IMR-90 (cell line): ENCODE measurements at regions not wholly inside any gene's neighbourhood (a gene's known extent, or its start where the extent isn't known, plus 50 kb on each side); places are given as distances from the start of the nearest gene placed in this dataset.

Source experiments
- ATAC-seq: fragments of 200-7000 bp; cut with Tn5 transposase; 2 replicates; pipeline ENCODE4 v1.9.1; 2020; ENCODE audit warnings: low read depth, mild to moderate bottlenecking, moderate library complexity
- BruUV-seq: library from RNA; stranded (reverse); fragments of 400-500 nt; replicated peaks from 2 replicates; lab custom pipeline; 2021; lab: Mats Ljungman, UMichigan
- CTCF ChIA-PET: fragments of 300-600 bp; formaldehyde crosslinking; extraction: SDS; loops from one replicate; lab custom pipeline; 2021; ENCODE audit warnings: antibody characterized with exemption; lab: Yijun Ruan, JAX
- POLR2A ChIA-PET: fragments of 300-600 bp; sonication (Branson Sonifier 250); formaldehyde crosslinking; loops from one replicate; lab custom pipeline; 2022; ENCODE audit warnings: antibody characterized with exemption; ENCODE audit not compliant: unreplicated experiment; lab: Charles Lee
- DNase-seq: peaks from one replicate; pipeline ENCODE4 v3.0.0; 2013
- H2AFZ ChIP-seq: replicated peaks from 2 replicates; pipeline ENCODE3; 2013; ENCODE audit warnings: low read length, mild to moderate bottlenecking; ENCODE audit not compliant: poor library complexity
- H2AK5ac ChIP-seq: 2 replicates; pipeline ENCODE4 v1.6.1; 2013; ENCODE audit warnings: low read depth, low read length, inconsistent platforms
- H2AK9ac ChIP-seq: replicated peaks from 2 replicates; pipeline ENCODE3; 2013; ENCODE audit warnings: mild to moderate bottlenecking, low read depth, low read length, moderate library complexity; ENCODE audit not compliant: poor library complexity
- H2BK120ac ChIP-seq: 2 replicates; pipeline ENCODE4 v1.6.1; 2013; ENCODE audit warnings: low read depth, low read length, inconsistent platforms
- H2BK15ac ChIP-seq: 3 replicates; pipeline ENCODE4 v1.6.1; 2013; ENCODE audit warnings: low read depth, low read length, inconsistent platforms
- H2BK20ac ChIP-seq: 2 replicates; pipeline ENCODE4 v1.6.1; 2013; ENCODE audit warnings: low read depth, mild to moderate bottlenecking, inconsistent platforms, low read length, moderate library complexity
- H2BK5ac ChIP-seq: 2 replicates; pipeline ENCODE4 v1.6.1; 2013; ENCODE audit warnings: mild to moderate bottlenecking, low read depth, low read length, inconsistent platforms; ENCODE audit not compliant: poor library complexity, severe bottlenecking
- H3K14ac ChIP-seq: replicated peaks from 2 replicates; pipeline ENCODE4 v1.6.1; 2013; ENCODE audit warnings: low read depth, low read length, inconsistent platforms
- H3K18ac ChIP-seq: 2 replicates; pipeline ENCODE4 v1.6.1; 2013; ENCODE audit warnings: low read depth, low read length, control low read depth
- H3K23ac ChIP-seq: 2 replicates; pipeline ENCODE4 v1.6.1; 2013; ENCODE audit warnings: low read depth, low read length, inconsistent platforms
- H3K27ac ChIP-seq: 2 replicates; pipeline ENCODE4 v1.5.1; 2013; ENCODE audit warnings: mild to moderate bottlenecking, control low read depth, low read length; ENCODE audit not compliant: insufficient read depth
- H3K27me3 ChIP-seq: 2 replicates; pipeline ENCODE4 v1.6.1; 2013; ENCODE audit warnings: low read length; ENCODE audit not compliant: control insufficient read depth, insufficient read depth
- H3K36me3 ChIP-seq: 2 replicates; pipeline ENCODE4 v1.6.1; 2013; ENCODE audit warnings: low read length, mixed read lengths; ENCODE audit not compliant: control insufficient read depth, insufficient read depth
- H3K4ac ChIP-seq: 2 replicates; pipeline ENCODE4 v1.6.1; 2013; ENCODE audit warnings: low read depth, low read length, inconsistent platforms
- H3K4me1 ChIP-seq: 2 replicates; pipeline ENCODE4 v1.6.1; 2013; ENCODE audit warnings: low read length, mixed read lengths; ENCODE audit not compliant: control insufficient read depth, insufficient read depth
- H3K4me2 ChIP-seq: 2 replicates; pipeline ENCODE4 v1.6.1; 2013; ENCODE audit warnings: low read depth, mild to moderate bottlenecking, control low read depth, low read length, moderate library complexity
- H3K4me3 ChIP-seq: 2 replicates; pipeline ENCODE4 v1.5.1; 2013; ENCODE audit warnings: low read depth, mild to moderate bottlenecking, control low read depth, low read length, moderate library complexity; ENCODE audit not compliant: insufficient read depth
- H3K56ac ChIP-seq: 2 replicates; pipeline ENCODE4 v1.6.1; 2013; ENCODE audit warnings: low read length, inconsistent platforms; ENCODE audit not compliant: insufficient read depth; ENCODE audit errors: extremely low read depth
- H3K79me1 ChIP-seq, 2 experiments: 2 replicates each; pipeline ENCODE4 v1.6.1; 2013; ENCODE audit warnings: low read length in 2 of 2, inconsistent platforms in 1 of 2, low read depth in 1 of 2
- H3K9ac ChIP-seq: 2 replicates; pipeline ENCODE4 v1.6.1; 2013; ENCODE audit warnings: low read depth, low read length, control low read depth
- H3K9me1 ChIP-seq: 2 replicates; pipeline ENCODE4 v1.6.1; 2013; ENCODE audit warnings: low read length, inconsistent platforms; ENCODE audit not compliant: insufficient read depth
- H3K9me3 ChIP-seq: 2 replicates; pipeline ENCODE4 v1.6.1; 2013; ENCODE audit warnings: low read length; ENCODE audit not compliant: control insufficient read depth, insufficient read depth
- H4K20me1 ChIP-seq: 2 replicates; pipeline ENCODE4 v1.6.1; 2013; ENCODE audit warnings: low read length, inconsistent platforms; ENCODE audit not compliant: insufficient read depth
- H4K5ac ChIP-seq: 2 replicates; pipeline ENCODE4 v1.6.1; 2013; ENCODE audit warnings: mild to moderate bottlenecking, low read depth, low read length, control low read depth
- H4K8ac ChIP-seq, 2 experiments: 2 replicates each; pipeline ENCODE4 v1.6.1; 2013; ENCODE audit warnings: low read depth in 2 of 2, low read length in 2 of 2, control low read depth in 1 of 2, inconsistent platforms in 1 of 2
- H4K91ac ChIP-seq: 2 replicates; pipeline ENCODE4 v1.6.1; 2013; ENCODE audit warnings: low read depth, low read length, inconsistent platforms; ENCODE audit not compliant: insufficient read depth
- BHLHE40 ChIP-seq: fragments of 150-350 bp; IDR thresholded peaks from 2 replicates; pipeline ENCODE4 v1.6.1; 2016; ENCODE audit warnings: mild to moderate bottlenecking, low read depth, low read length
- CEBPB ChIP-seq: IDR thresholded peaks from 2 replicates; pipeline ENCODE4 v1.6.1; 2012; ENCODE audit warnings: low read depth, low read length, improper control_type of control experiment
- CHD1 ChIP-seq: IDR thresholded peaks from 2 replicates; pipeline ENCODE4 v1.6.1; 2012; ENCODE audit warnings: low read depth, low read length, improper control_type of control experiment
- CTCF ChIP-seq: conservative IDR thresholded peaks from 2 replicates; pipeline ENCODE4 v1.5.1; 2012; ENCODE audit warnings: mild to moderate bottlenecking, low read depth, low read length, improper control_type of control experiment
- ELK1 ChIP-seq: fragments of 150-350 bp; IDR thresholded peaks from 2 replicates; pipeline ENCODE4 v1.6.1; 2016; ENCODE audit warnings: low read depth, mild to moderate bottlenecking, low read length, moderate library complexity, borderline replicate concordance
- FOS ChIP-seq: fragments of 150-350 bp; IDR thresholded peaks from 2 replicates; pipeline ENCODE4 v1.6.1; 2016; ENCODE audit warnings: low read depth, low read length
- MAFK ChIP-seq: IDR thresholded peaks from 2 replicates; pipeline ENCODE4 v1.6.1; 2012; ENCODE audit warnings: low read depth, low read length, improper control_type of control experiment
- MAZ ChIP-seq: IDR thresholded peaks from 2 replicates; pipeline ENCODE4 v1.6.1; 2012; ENCODE audit warnings: low read depth, mild to moderate bottlenecking, low read length, improper control_type of control experiment, moderate library complexity, borderline replicate concordance
- MXI1 ChIP-seq: IDR thresholded peaks from 2 replicates; pipeline ENCODE4 v1.6.1; 2012; ENCODE audit warnings: low read depth, mild to moderate bottlenecking, low read length, moderate library complexity, borderline replicate concordance
- NFE2L2 ChIP-seq: fragments of 150-350 bp; IDR thresholded peaks from 2 replicates; pipeline ENCODE4 v1.6.1; 2016; ENCODE audit warnings: low read depth, mild to moderate bottlenecking, low read length
- POLR2A ChIP-seq: IDR thresholded peaks from 2 replicates; pipeline ENCODE4 v1.6.1; 2012; ENCODE audit warnings: mild to moderate bottlenecking, low read depth, low read length
- RAD21 ChIP-seq: IDR thresholded peaks from 2 replicates; pipeline ENCODE4 v1.6.1; 2012; ENCODE audit warnings: low read length, improper control_type of control experiment
- RCOR1 ChIP-seq: IDR thresholded peaks from 2 replicates; pipeline ENCODE4 v1.6.1; 2012; ENCODE audit warnings: mild to moderate bottlenecking, low read length, improper control_type of control experiment; ENCODE audit not compliant: insufficient replicate concordance
- RFX5 ChIP-seq: IDR thresholded peaks from 2 replicates; pipeline ENCODE4 v1.8.0; 2012; ENCODE audit warnings: low read depth, mild to moderate bottlenecking, low read length, moderate library complexity
- SMC3 ChIP-seq: fragments of 150-350 bp; IDR thresholded peaks from 2 replicates; pipeline ENCODE4 v1.6.1; 2016; ENCODE audit warnings: low read depth, mild to moderate bottlenecking, antibody characterized with exemption, low read length, moderate library complexity
- WGBS, 2 experiments: methylation state at CpG; one replicate each; pipeline versions ENCODE4 v1.1.5 to v1.1.7; 2013; ENCODE audit warnings: missing lambda C conversion rate in 2 of 2; ENCODE audit not compliant: insufficient read length in 1 of 2; ENCODE audit errors: extremely low coverage in 2 of 2; 5-methylcytosine and 5-hydroxymethylcytosine counted together
- dilution Hi-C: fragments of 300-500 bp; cut with HindIII; formaldehyde crosslinking; loops from one replicate; pipeline ENCODE4 v1.14.3; 2018; ENCODE audit warnings: low sequenced_read_pairs; ENCODE audit not compliant: unreplicated experiment
- in situ Hi-C: fragments of 300-500 bp; cut with MboI; formaldehyde crosslinking; loops from 3 replicates; pipeline ENCODE4 v1.14.3; 2019; ENCODE audit warnings: low sequenced_read_pairs, inconsistent platforms, mixed read lengths
- intact Hi-C: fragments of 100-400 bp; cut with micrococcal nuclease; formaldehyde crosslinking; loops from 2 replicates; pipeline ENCODE4 v1.10.0; 2022
- TF ChIP-seq, protein P1 (sequence below): fragments of 150-350 bp; IDR thresholded peaks from 2 replicates; pipeline ENCODE4 v1.6.1; 2017; ENCODE audit warnings: mild to moderate bottlenecking, antibody characterized with exemption, low read length, low read depth

DNA sequence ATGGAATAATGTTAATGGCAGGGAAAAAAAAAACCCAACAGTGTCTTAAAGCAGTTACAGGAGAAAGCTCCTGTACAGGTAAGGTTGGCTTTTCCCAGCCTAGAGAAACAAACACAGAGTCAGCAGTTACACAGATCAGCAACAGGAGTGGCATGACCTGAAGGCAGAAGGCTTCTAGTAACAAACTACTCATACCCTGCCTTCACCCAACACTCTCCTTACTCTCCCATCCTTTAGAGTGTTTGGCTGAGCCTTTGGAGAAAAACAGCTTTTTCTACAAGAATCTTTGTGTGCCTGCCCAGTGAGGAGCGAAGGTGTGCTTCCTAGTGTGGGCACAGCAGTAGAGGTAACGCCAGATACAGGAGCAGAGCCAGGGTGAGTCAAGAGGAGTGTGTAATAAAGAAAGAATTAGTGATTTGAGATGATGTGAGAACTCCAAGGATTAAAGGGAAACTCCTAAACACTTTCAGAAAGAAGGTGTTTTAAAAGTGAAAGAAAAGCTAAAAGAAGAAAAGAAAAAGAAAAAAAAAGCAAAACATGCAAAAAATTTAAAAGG is 152.7 kb downstream of the POLR2M start:
- H3K9ac ChIP-seq: no peak overlapping the region
- no peak overlapping the region for H3K4ac ChIP-seq
- no peak overlapping the region for H3K23ac ChIP-seq
- TF ChIP-seq MXI1 (no peak), SMC3 (no peak), FOS (no peak), MAZ (no peak), RFX5 (no peak), POLR2A (no peak), CHD1 (no peak), ELK1 (no peak), RAD21 (no peak), CTCF (no peak), RCOR1 (no peak), BHLHE40 (no peak), MAFK (no peak), NFE2L2 (no peak), CEBPB (no peak)
- TF ChIP-seq, protein P1, sequence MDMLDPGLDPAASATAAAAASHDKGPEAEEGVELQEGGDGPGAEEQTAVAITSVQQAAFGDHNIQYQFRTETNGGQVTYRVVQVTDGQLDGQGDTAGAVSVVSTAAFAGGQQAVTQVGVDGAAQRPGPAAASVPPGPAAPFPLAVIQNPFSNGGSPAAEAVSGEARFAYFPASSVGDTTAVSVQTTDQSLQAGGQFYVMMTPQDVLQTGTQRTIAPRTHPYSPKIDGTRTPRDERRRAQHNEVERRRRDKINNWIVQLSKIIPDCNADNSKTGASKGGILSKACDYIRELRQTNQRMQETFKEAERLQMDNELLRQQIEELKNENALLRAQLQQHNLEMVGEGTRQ: no peak
- H2AK5ac ChIP-seq: no peak overlapping the region
- no peak overlapping the region for H4K91ac ChIP-seq
- no peaks in the 10 kb centered on the region for H3K9me1 ChIP-seq
- H3K9me3 ChIP-seq: no peaks in the 10 kb centered on the region
- no peak overlapping the region for H2BK120ac ChIP-seq
- no peaks in the 10 kb centered on the region for H3K79me1 ChIP-seq
- dilution Hi-C loops: no loop called here
- ATAC-seq (no peak), DNase-seq (no peak)
- no peaks in the 10 kb centered on the region for H4K20me1 ChIP-seq
- no peak overlapping the region for H3K4me2 ChIP-seq
- H2BK5ac ChIP-seq: no peak overlapping the region
- no peak overlapping the region for H2BK20ac ChIP-seq
- H2BK15ac ChIP-seq: no peak overlapping the region
- ChIA-PET POLR2A (no interaction called here), CTCF (interaction anchor here (0.6 to 4.3 kb wide), 6 partner anchors 11 to 318 kb away, joined by 3 to 23 read pairs (median 5); no protein-coding TSS in a partner anchor)
- H3K36me3 ChIP-seq: no peaks in the 10 kb centered on the region
- in situ Hi-C loops: no loop called here
- BruUV-seq: no TSS peak
- H3K4me3 ChIP-seq: no peak overlapping the region
- H3K18ac ChIP-seq: no peak overlapping the region
- intact Hi-C loops: no loop called here
- no peak overlapping the region for H4K5ac ChIP-seq
- peaks cover 2% of the 10 kb centered on the region for H3K27me3 ChIP-seq
- H3K56ac ChIP-seq: no peak overlapping the region
- WGBS, 2 experiments: no CpG with 5 or more reads among the region's 2 CpGs
- H3K27ac ChIP-seq: no peak overlapping the region
- H4K8ac ChIP-seq: no peak overlapping the region
- no peak overlapping the region for H2AFZ ChIP-seq
- H2AK9ac ChIP-seq: no peak overlapping the region
- no peak overlapping the region for H3K14ac ChIP-seq
- H3K4me1 ChIP-seq: no peaks in the 10 kb centered on the region
